GM12878 (cell line): ENCODE measurements at regions not wholly inside any gene's neighbourhood (a gene's known extent, or its start where the extent isn't known, plus 50 kb on each side); places are given as distances from the start of the nearest gene placed in this dataset.

Source experiments
- ATF7 ChIP-seq: fragments of 450-650 bp; IDR thresholded peaks from 2 replicates; pipeline ENCODE4 v1.6.1; 2016; ENCODE audit warnings: low read depth, mild to moderate bottlenecking
- CBX5 ChIP-seq: sonication (generic); IDR thresholded peaks from 2 replicates; pipeline ENCODE4 v1.6.1; 2016; ENCODE audit warnings: low read depth, moderate library complexity, mild to moderate bottlenecking, inconsistent platforms
- CREB1 ChIP-seq: IDR thresholded peaks from 2 replicates; pipeline ENCODE4 v1.6.1; 2012; ENCODE audit warnings: low read depth, mild to moderate bottlenecking, inconsistent platforms
- NFYA ChIP-seq: IDR thresholded peaks from 2 replicates; pipeline ENCODE4 v1.6.1; 2011; ENCODE audit warnings: low read depth, mild to moderate bottlenecking, low read length, improper control_type of control experiment, borderline replicate concordance
- POLR2AphosphoS5 ChIP-seq: IDR thresholded peaks from 2 replicates; pipeline ENCODE4 v1.6.1; 2011; ENCODE audit warnings: mild to moderate bottlenecking, low read length, inconsistent platforms
- USF1 ChIP-seq: IDR thresholded peaks from 2 replicates; pipeline ENCODE4 v1.6.1; 2011; ENCODE audit warnings: borderline replicate concordance, low read depth, mild to moderate bottlenecking, moderate library complexity, mixed read lengths, low read length; ENCODE audit not compliant: insufficient read depth; ENCODE audit errors: extremely low read length
- TF ChIP-seq, protein P1 (sequence below): fragments of 450-650 bp; IDR thresholded peaks from 2 replicates; pipeline ENCODE4 v1.6.1; 2014; ENCODE audit warnings: mild to moderate bottlenecking
- TF ChIP-seq, protein P2 (sequence below): IDR thresholded peaks from 2 replicates; pipeline ENCODE4 v1.6.1; 2012; ENCODE audit warnings: mild to moderate bottlenecking, low read depth, low read length
- TF ChIP-seq, protein P3 (sequence below), 3 experiments: IDR thresholded peaks in 2 of 3; conservative IDR thresholded peaks in 1 of 3; 2 replicates each; pipeline ENCODE4 v1.5.1; 2011; ENCODE audit warnings: low read depth in 3 of 3, low read length in 3 of 3, mild to moderate bottlenecking in 3 of 3, control low read depth in 2 of 3, moderate library complexity in 2 of 3, inconsistent platforms in 1 of 3, mixed read lengths in 1 of 3; ENCODE audit not compliant: control insufficient read depth in 2 of 3, insufficient read depth in 1 of 3; ENCODE audit errors: extremely low read depth in 1 of 3
- TF ChIP-seq, protein P4 (sequence below): IDR thresholded peaks from 2 replicates; pipeline ENCODE4 v1.6.1; 2011; ENCODE audit warnings: low read depth, mild to moderate bottlenecking, low read length, moderate library complexity, borderline replicate concordance; ENCODE audit errors: extremely low read depth

- TF ChIP-seq, protein P1, sequence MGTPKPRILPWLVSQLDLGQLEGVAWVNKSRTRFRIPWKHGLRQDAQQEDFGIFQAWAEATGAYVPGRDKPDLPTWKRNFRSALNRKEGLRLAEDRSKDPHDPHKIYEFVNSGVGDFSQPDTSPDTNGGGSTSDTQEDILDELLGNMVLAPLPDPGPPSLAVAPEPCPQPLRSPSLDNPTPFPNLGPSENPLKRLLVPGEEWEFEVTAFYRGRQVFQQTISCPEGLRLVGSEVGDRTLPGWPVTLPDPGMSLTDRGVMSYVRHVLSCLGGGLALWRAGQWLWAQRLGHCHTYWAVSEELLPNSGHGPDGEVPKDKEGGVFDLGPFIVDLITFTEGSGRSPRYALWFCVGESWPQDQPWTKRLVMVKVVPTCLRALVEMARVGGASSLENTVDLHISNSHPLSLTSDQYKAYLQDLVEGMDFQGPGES = no peak
- no peak for TF ChIP-seq USF1
- no peak for TF ChIP-seq CREB1
- no peak for TF ChIP-seq POLR2AphosphoS5
- TF ChIP-seq ATF7 = no peak
- no peak for TF ChIP-seq CBX5
- TF ChIP-seq NFYA = no peak
- TF ChIP-seq, protein P2, sequence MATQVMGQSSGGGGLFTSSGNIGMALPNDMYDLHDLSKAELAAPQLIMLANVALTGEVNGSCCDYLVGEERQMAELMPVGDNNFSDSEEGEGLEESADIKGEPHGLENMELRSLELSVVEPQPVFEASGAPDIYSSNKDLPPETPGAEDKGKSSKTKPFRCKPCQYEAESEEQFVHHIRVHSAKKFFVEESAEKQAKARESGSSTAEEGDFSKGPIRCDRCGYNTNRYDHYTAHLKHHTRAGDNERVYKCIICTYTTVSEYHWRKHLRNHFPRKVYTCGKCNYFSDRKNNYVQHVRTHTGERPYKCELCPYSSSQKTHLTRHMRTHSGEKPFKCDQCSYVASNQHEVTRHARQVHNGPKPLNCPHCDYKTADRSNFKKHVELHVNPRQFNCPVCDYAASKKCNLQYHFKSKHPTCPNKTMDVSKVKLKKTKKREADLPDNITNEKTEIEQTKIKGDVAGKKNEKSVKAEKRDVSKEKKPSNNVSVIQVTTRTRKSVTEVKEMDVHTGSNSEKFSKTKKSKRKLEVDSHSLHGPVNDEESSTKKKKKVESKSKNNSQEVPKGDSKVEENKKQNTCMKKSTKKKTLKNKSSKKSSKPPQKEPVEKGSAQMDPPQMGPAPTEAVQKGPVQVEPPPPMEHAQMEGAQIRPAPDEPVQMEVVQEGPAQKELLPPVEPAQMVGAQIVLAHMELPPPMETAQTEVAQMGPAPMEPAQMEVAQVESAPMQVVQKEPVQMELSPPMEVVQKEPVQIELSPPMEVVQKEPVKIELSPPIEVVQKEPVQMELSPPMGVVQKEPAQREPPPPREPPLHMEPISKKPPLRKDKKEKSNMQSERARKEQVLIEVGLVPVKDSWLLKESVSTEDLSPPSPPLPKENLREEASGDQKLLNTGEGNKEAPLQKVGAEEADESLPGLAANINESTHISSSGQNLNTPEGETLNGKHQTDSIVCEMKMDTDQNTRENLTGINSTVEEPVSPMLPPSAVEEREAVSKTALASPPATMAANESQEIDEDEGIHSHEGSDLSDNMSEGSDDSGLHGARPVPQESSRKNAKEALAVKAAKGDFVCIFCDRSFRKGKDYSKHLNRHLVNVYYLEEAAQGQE = no peak
- TF ChIP-seq, protein P3, sequence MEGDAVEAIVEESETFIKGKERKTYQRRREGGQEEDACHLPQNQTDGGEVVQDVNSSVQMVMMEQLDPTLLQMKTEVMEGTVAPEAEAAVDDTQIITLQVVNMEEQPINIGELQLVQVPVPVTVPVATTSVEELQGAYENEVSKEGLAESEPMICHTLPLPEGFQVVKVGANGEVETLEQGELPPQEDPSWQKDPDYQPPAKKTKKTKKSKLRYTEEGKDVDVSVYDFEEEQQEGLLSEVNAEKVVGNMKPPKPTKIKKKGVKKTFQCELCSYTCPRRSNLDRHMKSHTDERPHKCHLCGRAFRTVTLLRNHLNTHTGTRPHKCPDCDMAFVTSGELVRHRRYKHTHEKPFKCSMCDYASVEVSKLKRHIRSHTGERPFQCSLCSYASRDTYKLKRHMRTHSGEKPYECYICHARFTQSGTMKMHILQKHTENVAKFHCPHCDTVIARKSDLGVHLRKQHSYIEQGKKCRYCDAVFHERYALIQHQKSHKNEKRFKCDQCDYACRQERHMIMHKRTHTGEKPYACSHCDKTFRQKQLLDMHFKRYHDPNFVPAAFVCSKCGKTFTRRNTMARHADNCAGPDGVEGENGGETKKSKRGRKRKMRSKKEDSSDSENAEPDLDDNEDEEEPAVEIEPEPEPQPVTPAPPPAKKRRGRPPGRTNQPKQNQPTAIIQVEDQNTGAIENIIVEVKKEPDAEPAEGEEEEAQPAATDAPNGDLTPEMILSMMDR (IDR thresholded peaks at IDR 0.05 in 2 of 3, conservative IDR thresholded peaks at IDR 0.05 in 1 of 3; ENCODE audit: control insufficient read depth in 2 of 3, extremely low read depth in 1 of 3, insufficient read depth in 1 of 3, low read depth in 3 of 3, low read length in 3 of 3) = no peak
- TF ChIP-seq, protein P4, sequence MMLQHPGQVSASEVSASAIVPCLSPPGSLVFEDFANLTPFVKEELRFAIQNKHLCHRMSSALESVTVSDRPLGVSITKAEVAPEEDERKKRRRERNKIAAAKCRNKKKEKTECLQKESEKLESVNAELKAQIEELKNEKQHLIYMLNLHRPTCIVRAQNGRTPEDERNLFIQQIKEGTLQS = no peak
Observed at GRCh38 chr18:78514910-78515670, 464.5 kb upstream of the SALL3 start.
